DOHH2 (cell line): ENCODE measurements at regions not wholly inside any gene's neighbourhood (a gene's known extent, or its start where the extent isn't known, plus 50 kb on each side); places are given as distances from the start of the nearest gene placed in this dataset.

Source experiments
- H3F3A ChIP-seq: fragments of 200-600 bp; sonication (generic), shearing (Covaris generic); 2 replicates; pipeline ENCODE4 v1.6.0; 2016; ENCODE audit warnings: antibody characterized with exemption, mild to moderate bottlenecking; ENCODE audit not compliant: control insufficient read depth, insufficient read depth
- H3K27ac ChIP-seq: fragments of 200-600 bp; sonication (generic); 2 replicates; pipeline ENCODE4 v1.5.1; 2014; ENCODE audit warnings: low read depth, mild to moderate bottlenecking, low read length, moderate library complexity
- H3K27me3 ChIP-seq: fragments of 200-600 bp; sonication (generic); 2 replicates; pipeline ENCODE4 v1.6.1; 2014; ENCODE audit warnings: mild to moderate bottlenecking, low read length, mixed read lengths; ENCODE audit not compliant: control insufficient read depth
- H3K36me3 ChIP-seq: fragments of 200-600 bp; sonication (generic); 2 replicates; pipeline ENCODE4 v1.6.1; 2014; ENCODE audit warnings: mild to moderate bottlenecking, low read length, moderate library complexity, mixed read lengths; ENCODE audit not compliant: control insufficient read depth
- H3K4me1 ChIP-seq: fragments of 200-600 bp; sonication (generic); 2 replicates; pipeline ENCODE4 v1.6.1; 2014; ENCODE audit warnings: mild to moderate bottlenecking, low read length, mixed read lengths; ENCODE audit not compliant: control insufficient read depth
- H3K4me2 ChIP-seq: fragments of 200-600 bp; sonication (generic); 2 replicates; pipeline ENCODE4 v1.6.0; 2014; ENCODE audit warnings: mild to moderate bottlenecking, low read length, moderate library complexity
- H3K4me3 ChIP-seq: fragments of 200-600 bp; sonication (generic); 2 replicates; pipeline ENCODE4 v1.5.1; 2014; ENCODE audit warnings: mild to moderate bottlenecking, low read length, mixed read lengths
- H3K79me2 ChIP-seq: fragments of 200-600 bp; sonication (generic); 2 replicates; pipeline ENCODE4 v1.6.1; 2014; ENCODE audit warnings: mild to moderate bottlenecking, low read length, mixed read lengths; ENCODE audit not compliant: control insufficient read depth
- H3K9me2 ChIP-seq: fragments of 200-600 bp; sonication (generic); replicated peaks from 2 replicates; pipeline ENCODE4 v1.6.1; 2014; ENCODE audit warnings: mild to moderate bottlenecking, low read length, mixed read lengths; ENCODE audit not compliant: control insufficient read depth
- H3K9me3 ChIP-seq: fragments of 200-600 bp; sonication (generic); 2 replicates; pipeline ENCODE4 v1.6.1; 2014; ENCODE audit warnings: antibody characterized with exemption, low read length, mixed read lengths; ENCODE audit not compliant: control insufficient read depth, insufficient read depth
- H4K20me1 ChIP-seq: fragments of 200-600 bp; sonication (generic); 2 replicates; pipeline ENCODE4 v1.6.0; 2014; ENCODE audit warnings: low read depth, mild to moderate bottlenecking, antibody characterized with exemption, low read length, moderate library complexity; ENCODE audit not compliant: control insufficient read depth, insufficient read depth
- CTCF ChIP-seq: fragments of 200-600 bp; sonication (generic); IDR thresholded peaks from one replicate; pipeline ENCODE4 v1.5.1; 2014; ENCODE audit warnings: antibody characterized with exemption, mild to moderate bottlenecking, low read depth, low read length; ENCODE audit not compliant: poor library complexity, severe bottlenecking
- EZH2phosphoT487 ChIP-seq: fragments of 200-600 bp; sonication (generic); IDR thresholded peaks from 2 replicates; pipeline ENCODE4 v1.6.1; 2017; ENCODE audit warnings: borderline replicate concordance, mild to moderate bottlenecking, antibody characterized with exemption, low read length, moderate library complexity, mixed read lengths

- H4K20me1 ChIP-seq = no peaks in the 10 kb centered on the region
- no peaks in the 10 kb centered on the region for H3K4me1 ChIP-seq
- no peaks in the 10 kb centered on the region for H3F3A ChIP-seq
- no peaks in the 10 kb centered on the region for H3K36me3 ChIP-seq
- H3K27me3 ChIP-seq = no peaks in the 10 kb centered on the region
- no peaks in the 10 kb centered on the region for H3K9me3 ChIP-seq
- no peak overlapping the region for H3K4me3 ChIP-seq
- H3K79me2 ChIP-seq = no peaks in the 10 kb centered on the region
- H3K4me2 ChIP-seq = no peak overlapping the region
- no peak overlapping the region for H3K27ac ChIP-seq
- no peaks in the 10 kb centered on the region for H3K9me2 ChIP-seq
- no peak for TF ChIP-seq EZH2phosphoT487
- TF ChIP-seq CTCF = no peak
Measured at GRCh38 chr3:130259166-130259874, 86.2 kb upstream of the COL6A5 start.

- Histone ChIP-seq H3K36me3 (no peaks in the 10 kb centered on the region), H3K27me3 (peaks cover 4% of the 10 kb centered on the region; the same call in 1 of the 2 replicates)
- no peak for TF ChIP-seq EZH2phosphoT487
- no peak for TF ChIP-seq CTCF
Measured at GRCh38 chr3:130260918-130261317, 84.6 kb upstream of the COL6A5 start.

GRCh38 chr3:130263708-130264107 lies 81.8 kb upstream of the COL6A5 start:
- no peak for TF ChIP-seq EZH2phosphoT487
- TF ChIP-seq CTCF = no peak
- no peak overlapping the region for H3K4me2 ChIP-seq
- H3K27me3 ChIP-seq = peaks cover 4% of the 10 kb centered on the region; the same call in 1 of the 2 replicates
- H3F3A ChIP-seq = no peaks in the 10 kb centered on the region
- H4K20me1 ChIP-seq = no peaks in the 10 kb centered on the region
- no peaks in the 10 kb centered on the region for H3K9me3 ChIP-seq
- H3K36me3 ChIP-seq = no peaks in the 10 kb centered on the region
- H3K4me1 ChIP-seq = no peaks in the 10 kb centered on the region
- H3K27ac ChIP-seq = no peak overlapping the region
- H3K9me2 ChIP-seq = no peaks in the 10 kb centered on the region
- H3K79me2 ChIP-seq = no peaks in the 10 kb centered on the region
- no peak overlapping the region for H3K4me3 ChIP-seq

More at GRCh38 chr3:130260918-130261317, 84.6 kb upstream of the COL6A5 start:
- Histone ChIP-seq H3K4me2 (no peak overlapping the region), H3K79me2 (no peaks in the 10 kb centered on the region), H3K27ac (no peak overlapping the region), H4K20me1 (no peaks in the 10 kb centered on the region), H3K9me3 (no peaks in the 10 kb centered on the region), H3F3A (no peaks in the 10 kb centered on the region), H3K4me1 (no peaks in the 10 kb centered on the region), H3K9me2 (no peaks in the 10 kb centered on the region), H3K4me3 (no peak overlapping the region)
